H1 (cell line): ENCODE measurements at regions not wholly inside any gene's neighbourhood (a gene's known extent, or its start where the extent isn't known, plus 50 kb on each side); places are given as distances from the start of the nearest gene placed in this dataset.

Experiments
- CBX8 ChIP-seq: fragments of 300-800, 300-1000 bp; sonication (generic); IDR thresholded peaks from 2 replicates; pipeline ENCODE4 v1.7.1; 2016; ENCODE audit warnings: low read depth, low read length, borderline replicate concordance
- CHD7 ChIP-seq: fragments of 300-600 bp; sonication (generic); IDR thresholded peaks from 2 replicates; pipeline ENCODE4 v1.7.1; 2012; ENCODE audit warnings: low read length, moderate library complexity, mild to moderate bottlenecking, inconsistent platforms; ENCODE audit not compliant: insufficient replicate concordance
- HDAC6 ChIP-seq: IDR thresholded peaks from one replicate; pipeline ENCODE4 v1.7.1; 2012; ENCODE audit warnings: low read depth, mild to moderate bottlenecking, inconsistent platforms, low read length, moderate library complexity
- KDM4A ChIP-seq: IDR thresholded peaks from one replicate; pipeline ENCODE4 v1.7.1; 2012; ENCODE audit warnings: low read depth, mild to moderate bottlenecking, moderate library complexity, low read length, inconsistent platforms; ENCODE audit not compliant: severe bottlenecking
- NANOG ChIP-seq: IDR thresholded peaks from 2 replicates; pipeline ENCODE4 v1.6.1; 2011; ENCODE audit warnings: low read length, low read depth, mild to moderate bottlenecking, inconsistent platforms; ENCODE audit not compliant: insufficient read depth, poor library complexity, severe bottlenecking
- NRF1 ChIP-seq: IDR thresholded peaks from 2 replicates; pipeline ENCODE4 v1.6.1; 2011; ENCODE audit warnings: mild to moderate bottlenecking, low read depth, low read length, improper control_type of control experiment
- RXRA ChIP-seq: IDR thresholded peaks from 2 replicates; pipeline ENCODE4 v1.6.1; 2011; ENCODE audit warnings: low read depth, mild to moderate bottlenecking, low read length, moderate library complexity; ENCODE audit not compliant: insufficient read depth
- SIX5 ChIP-seq: IDR thresholded peaks from 2 replicates; pipeline ENCODE4 v1.6.1; 2011; ENCODE audit warnings: mild to moderate bottlenecking, low read depth, low read length

- TF ChIP-seq NANOG (no peak), CHD7 (no peak), CBX8 (no peak), RXRA (no peak), HDAC6 (no peak), SIX5 (no peak), KDM4A (no peak), NRF1 (no peak)
Measured at GRCh38 chr16:11440657-11441012, 95.4 kb downstream of the RMI2 start (continued).
